HL-60 (cell line): ENCODE measurements at regions not wholly inside any gene's neighbourhood (a gene's known extent, or its start where the extent isn't known, plus 50 kb on each side); places are given as distances from the start of the nearest gene placed in this dataset.

Experiments used
- POLR2AphosphoS5 ChIP-seq: IDR thresholded peaks from 2 replicates; pipeline ENCODE4 v1.6.1; 2012; ENCODE audit warnings: low read depth
- TF ChIP-seq, protein P1 (sequence below): IDR thresholded peaks from one replicate; pipeline ENCODE4 v1.5.1; 2011; ENCODE audit warnings: low read length, control low read depth, inconsistent platforms; ENCODE audit not compliant: insufficient read depth

DNA sequence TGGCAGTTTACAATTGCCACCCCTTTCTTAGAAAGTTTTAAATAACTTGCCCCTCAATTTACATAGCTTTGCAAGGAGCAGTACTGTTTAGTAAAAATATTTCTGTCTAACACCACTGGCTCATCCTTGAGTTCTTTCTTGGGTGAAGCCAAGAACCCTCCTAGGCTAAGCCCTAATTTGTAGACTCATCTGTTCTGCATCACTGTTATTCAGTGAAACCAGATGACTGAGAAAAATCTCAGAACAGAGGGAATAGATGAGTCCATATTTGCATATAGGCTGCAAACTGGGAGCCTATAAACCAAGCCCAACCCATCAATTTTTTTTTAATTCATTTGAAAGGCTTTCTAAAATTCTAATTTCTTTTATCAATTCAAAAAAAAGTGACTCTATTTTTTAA is 161.4 kb upstream of the TFPI start:
- TF ChIP-seq, protein P1, sequence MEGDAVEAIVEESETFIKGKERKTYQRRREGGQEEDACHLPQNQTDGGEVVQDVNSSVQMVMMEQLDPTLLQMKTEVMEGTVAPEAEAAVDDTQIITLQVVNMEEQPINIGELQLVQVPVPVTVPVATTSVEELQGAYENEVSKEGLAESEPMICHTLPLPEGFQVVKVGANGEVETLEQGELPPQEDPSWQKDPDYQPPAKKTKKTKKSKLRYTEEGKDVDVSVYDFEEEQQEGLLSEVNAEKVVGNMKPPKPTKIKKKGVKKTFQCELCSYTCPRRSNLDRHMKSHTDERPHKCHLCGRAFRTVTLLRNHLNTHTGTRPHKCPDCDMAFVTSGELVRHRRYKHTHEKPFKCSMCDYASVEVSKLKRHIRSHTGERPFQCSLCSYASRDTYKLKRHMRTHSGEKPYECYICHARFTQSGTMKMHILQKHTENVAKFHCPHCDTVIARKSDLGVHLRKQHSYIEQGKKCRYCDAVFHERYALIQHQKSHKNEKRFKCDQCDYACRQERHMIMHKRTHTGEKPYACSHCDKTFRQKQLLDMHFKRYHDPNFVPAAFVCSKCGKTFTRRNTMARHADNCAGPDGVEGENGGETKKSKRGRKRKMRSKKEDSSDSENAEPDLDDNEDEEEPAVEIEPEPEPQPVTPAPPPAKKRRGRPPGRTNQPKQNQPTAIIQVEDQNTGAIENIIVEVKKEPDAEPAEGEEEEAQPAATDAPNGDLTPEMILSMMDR = no peak
- TF ChIP-seq POLR2AphosphoS5 = no peak
